HCT116 (cell line): ENCODE measurements at regions not wholly inside any gene's neighbourhood (a gene's known extent, or its start where the extent isn't known, plus 50 kb on each side); places are given as distances from the start of the nearest gene placed in this dataset.

Experiments
- ATAC-seq: fragments of 200-7000 bp; cut with Tn5 transposase; 2 replicates; pipeline ENCODE4 v1.9.1; 2020; ENCODE audit warnings: mild to moderate bottlenecking, moderate library complexity
- BruUV-seq: library from RNA; stranded (reverse); fragments of 400-500 nt; replicated peaks from 2 replicates; lab custom pipeline; 2021; lab: Mats Ljungman, UMichigan
- CTCF ChIA-PET: fragments of 300-600 bp; sonication (Branson Sonifier 250); formaldehyde crosslinking; loops from one replicate; lab custom pipeline; 2021; ENCODE audit warnings: antibody characterized with exemption; lab: Charles Lee
- POLR2A ChIA-PET: fragments of 300-600, 350-600 bp; sonication (Branson Sonifier 250); formaldehyde crosslinking; loops from one replicate; lab custom pipeline; 2021; ENCODE audit warnings: antibody characterized with exemption; lab: Charles Lee
- RAD21 ChIA-PET, 2 experiments: fragments of 300-600 bp; sonication (Branson Sonifier 250); formaldehyde crosslinking; loops; one replicate each; lab custom pipeline; 2023; ENCODE audit warnings: low total read pairs in 2 of 2; ENCODE audit not compliant: uncharacterized antibody in 2 of 2, unreplicated experiment in 2 of 2, low non-redundant PET in 1 of 2; lab: Charles Lee
- DNase-seq: peaks from one replicate; pipeline ENCODE4 v3.0.0-alpha.2; 2010; ENCODE audit warnings: low read depth, low spot score
- H2AFZ ChIP-seq: fragments of 200-600 bp; shearing (Covaris generic), sonication (generic); 2 replicates; pipeline ENCODE4 v1.6.1; 2017; ENCODE audit warnings: low read depth, mixed run types, mixed read lengths, antibody characterized with exemption, low read length; ENCODE audit not compliant: poor library complexity, severe bottlenecking
- H3K27ac ChIP-seq: 2 replicates; pipeline ENCODE4 v1.5.1; 2012; ENCODE audit warnings: low read depth, low read length
- H3K27me3 ChIP-seq: fragments of 200-600 bp; sonication (generic); 2 replicates; pipeline ENCODE4 v1.6.1; 2016; ENCODE audit warnings: mixed run types, low read length, mixed read lengths; ENCODE audit not compliant: insufficient read depth
- H3K36me3 ChIP-seq, 2 experiments: fragments of 200-500 bp in 1 of 2; fragments of 200-600 bp in 1 of 2; sonication (Bioruptor generic) in 1 of 2; sonication (generic) in 1 of 2; 2 replicates each; pipeline versions ENCODE4 v1.5.1 to v1.6.1; 2014 to 2016; ENCODE audit warnings: low read length in 2 of 2, inconsistent platforms in 1 of 2, mixed read lengths in 1 of 2, mixed run types in 1 of 2; ENCODE audit not compliant: insufficient read depth in 2 of 2, control insufficient read depth in 1 of 2
- H3K4me1 ChIP-seq, 2 experiments: fragments of 200-600 bp in 1 of 2; sonication (generic) in 1 of 2; 2 replicates each; pipeline versions ENCODE4 v1.5.1 to v1.6.1; 2012 to 2017; ENCODE audit warnings: low read length in 2 of 2, inconsistent platforms in 1 of 2, mild to moderate bottlenecking in 1 of 2, mixed read lengths in 1 of 2, mixed run types in 1 of 2, moderate library complexity in 1 of 2; ENCODE audit not compliant: insufficient read depth in 2 of 2, control insufficient read depth in 1 of 2
- H3K4me2 ChIP-seq: fragments of 200-600 bp; sonication (generic); 2 replicates; pipeline ENCODE4 v1.6.1; 2017; ENCODE audit warnings: mixed run types, low read length, mixed read lengths
- H3K4me3 ChIP-seq, 2 experiments: fragments of 200-600 bp in 1 of 2; sonication (generic) in 1 of 2; replicated peaks in 1 of 2; 2 replicates each; pipeline ENCODE4 v1.5.1; 2011 to 2016; ENCODE audit warnings: low read length in 2 of 2, control low read depth in 1 of 2, low read depth in 1 of 2, mild to moderate bottlenecking in 1 of 2, mixed read lengths in 1 of 2, mixed run types in 1 of 2
- H3K79me2 ChIP-seq: fragments of 200-600 bp; sonication (generic); 2 replicates; pipeline ENCODE4 v1.6.1; 2017; ENCODE audit warnings: mild to moderate bottlenecking, mixed run types, low read length, moderate library complexity, mixed read lengths; ENCODE audit not compliant: insufficient read depth
- H3K9ac ChIP-seq: fragments of 200-600 bp; sonication (generic); 2 replicates; pipeline ENCODE4 v1.6.1; 2016; ENCODE audit warnings: low read length, mixed read lengths
- H3K9me2 ChIP-seq: fragments of 200-600 bp; sonication (generic), shearing (Covaris generic); 2 replicates; pipeline ENCODE4 v1.6.1; 2017; ENCODE audit warnings: mixed run types, mild to moderate bottlenecking, moderate library complexity; ENCODE audit not compliant: insufficient read depth
- H3K9me3 ChIP-seq, 2 experiments: fragments of 200-500 bp in 1 of 2; fragments of 200-600 bp in 1 of 2; sonication (Bioruptor generic) in 1 of 2; sonication (generic) in 1 of 2; 2 replicates each; pipeline ENCODE4 v1.6.1; 2014 to 2017; ENCODE audit warnings: low read length in 2 of 2, mixed read lengths in 2 of 2, inconsistent platforms in 1 of 2, low read depth in 1 of 2, mild to moderate bottlenecking in 1 of 2, mixed run types in 1 of 2, moderate library complexity in 1 of 2; ENCODE audit not compliant: control insufficient read depth in 1 of 2, insufficient read depth in 1 of 2
- H4K20me1 ChIP-seq: fragments of 200-600 bp; sonication (generic), shearing (Covaris generic); 2 replicates; pipeline ENCODE4 v1.6.1; 2017; ENCODE audit warnings: mixed run types, mild to moderate bottlenecking, moderate library complexity; ENCODE audit not compliant: insufficient read depth
- CBX3 ChIP-seq: IDR thresholded peaks from 2 replicates; pipeline ENCODE4 v1.6.1; 2012; ENCODE audit warnings: low read depth
- EGR1 ChIP-seq: IDR thresholded peaks from 2 replicates; pipeline ENCODE4 v1.6.1; 2012; ENCODE audit warnings: low read depth
- EZH2 ChIP-seq: fragments of 200-600 bp; sonication (generic); IDR thresholded peaks from 2 replicates; pipeline ENCODE4 v1.6.1; 2017; ENCODE audit warnings: antibody characterized with exemption, mixed run types
- FOSL1 ChIP-seq: IDR thresholded peaks from 2 replicates; pipeline ENCODE4 v1.6.1; 2012; ENCODE audit warnings: low read depth
- POLR2A ChIP-seq: IDR thresholded peaks from 2 replicates; pipeline ENCODE4 v1.7.0; 2011; ENCODE audit warnings: borderline replicate concordance; ENCODE audit not compliant: insufficient read depth, insufficient read length; ENCODE audit errors: extremely low read depth
- POLR2AphosphoS5 ChIP-seq: IDR thresholded peaks from 2 replicates; pipeline ENCODE4 v1.6.1; 2011; ENCODE audit warnings: mild to moderate bottlenecking, low read depth, low read length, moderate library complexity
- REST ChIP-seq: IDR thresholded peaks from 2 replicates; pipeline ENCODE4 v1.6.1; 2012; ENCODE audit warnings: low read depth
- SIN3A ChIP-seq: IDR thresholded peaks from 2 replicates; pipeline ENCODE4 v1.6.1; 2012; ENCODE audit warnings: low read depth
- ZBTB33 ChIP-seq: IDR thresholded peaks from 2 replicates; pipeline ENCODE4 v1.6.1; 2011; ENCODE audit warnings: mild to moderate bottlenecking, low read length, moderate library complexity; ENCODE audit not compliant: insufficient replicate concordance; ENCODE audit errors: extremely low read depth
- ZFX ChIP-seq: fragments of 450-650 bp; IDR thresholded peaks from 2 replicates; pipeline ENCODE4 v1.6.1; 2017
- intact Hi-C: fragments of 100-400 bp; cut with micrococcal nuclease; formaldehyde crosslinking; loops from 2 replicates; pipeline ENCODE4 v1.10.0; 2022
- TF ChIP-seq, protein P1 (sequence below), 3 experiments: fragments of 200-600 bp in 1 of 3; sonication (generic) in 1 of 3; IDR thresholded peaks in 2 of 3; conservative IDR thresholded peaks in 1 of 3; 2 replicates each; pipeline ENCODE4 v1.5.1; 2012 to 2017; ENCODE audit warnings: low read depth in 2 of 3, low read length in 2 of 3, antibody characterized with exemption in 1 of 3, borderline replicate concordance in 1 of 3, control low read depth in 1 of 3, mild to moderate bottlenecking in 1 of 3, mixed read lengths in 1 of 3, mixed run types in 1 of 3, moderate library complexity in 1 of 3; ENCODE audit not compliant: insufficient read depth in 1 of 3

- Histone ChIP-seq H3K4me1 (no peaks in the 10 kb centered on the region), H3K27ac (no peak overlapping the region), H3K9me3 (no peaks in the 10 kb centered on the region)
- ATAC-seq = no peak
- RAD21 ChIA-PET = no interaction called here
- TF ChIP-seq CBX3 = no peak
- TF ChIP-seq POLR2AphosphoS5 = no peak
- TF ChIP-seq FOSL1 = no peak
- TF ChIP-seq, all 23 proteins: peak for 0
- no TSS peak for BruUV-seq
- intact Hi-C loops = no loop called here
- H3K4me2 ChIP-seq = no peak overlapping the region
- H3K4me3 ChIP-seq = no peak overlapping the region
- POLR2A ChIA-PET = no interaction called here
- no peak for DNase-seq
- no peak overlapping the region for H3K9ac ChIP-seq
- CTCF ChIA-PET = no interaction called here
- no peak overlapping the region for H2AFZ ChIP-seq
- no peaks in the 10 kb centered on the region for H3K79me2 ChIP-seq
- no peaks in the 10 kb centered on the region for H3K36me3 ChIP-seq
- H4K20me1 ChIP-seq = no peaks in the 10 kb centered on the region
- H3K27me3 ChIP-seq = no peaks in the 10 kb centered on the region
- H3K9me2 ChIP-seq = no peaks in the 10 kb centered on the region
Observed at GRCh38 chr4:153094435-153094834, 109.8 kb upstream of the TRIM2 start.

- Histone ChIP-seq H3K79me2 (no peaks in the 10 kb centered on the region), H3K9me3 (no peaks in the 10 kb centered on the region), H3K27me3 (no peaks in the 10 kb centered on the region), H3K9me2 (no peaks in the 10 kb centered on the region), H3K9ac (no peak overlapping the region), H3K36me3 (no peaks in the 10 kb centered on the region)
- ChIA-PET POLR2A (no interaction called here), CTCF (interaction anchor here (1.5 kb wide), 1 partner anchor 12 kb away, joined by 5 read pairs; no protein-coding TSS in a partner anchor)
- ATAC-seq = no peak; the same call in 1 of the 2 replicates
- no peak for TF ChIP-seq CBX3
- no peak for TF ChIP-seq POLR2A
- TF ChIP-seq, protein P1, sequence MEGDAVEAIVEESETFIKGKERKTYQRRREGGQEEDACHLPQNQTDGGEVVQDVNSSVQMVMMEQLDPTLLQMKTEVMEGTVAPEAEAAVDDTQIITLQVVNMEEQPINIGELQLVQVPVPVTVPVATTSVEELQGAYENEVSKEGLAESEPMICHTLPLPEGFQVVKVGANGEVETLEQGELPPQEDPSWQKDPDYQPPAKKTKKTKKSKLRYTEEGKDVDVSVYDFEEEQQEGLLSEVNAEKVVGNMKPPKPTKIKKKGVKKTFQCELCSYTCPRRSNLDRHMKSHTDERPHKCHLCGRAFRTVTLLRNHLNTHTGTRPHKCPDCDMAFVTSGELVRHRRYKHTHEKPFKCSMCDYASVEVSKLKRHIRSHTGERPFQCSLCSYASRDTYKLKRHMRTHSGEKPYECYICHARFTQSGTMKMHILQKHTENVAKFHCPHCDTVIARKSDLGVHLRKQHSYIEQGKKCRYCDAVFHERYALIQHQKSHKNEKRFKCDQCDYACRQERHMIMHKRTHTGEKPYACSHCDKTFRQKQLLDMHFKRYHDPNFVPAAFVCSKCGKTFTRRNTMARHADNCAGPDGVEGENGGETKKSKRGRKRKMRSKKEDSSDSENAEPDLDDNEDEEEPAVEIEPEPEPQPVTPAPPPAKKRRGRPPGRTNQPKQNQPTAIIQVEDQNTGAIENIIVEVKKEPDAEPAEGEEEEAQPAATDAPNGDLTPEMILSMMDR (IDR thresholded peaks at IDR 0.05 in 2 of 3, conservative IDR thresholded peaks at IDR 0.05 in 1 of 3; ENCODE audit: borderline replicate concordance in 1 of 3, insufficient read depth in 1 of 3, low read depth in 2 of 3, low read length in 2 of 3) = no peak
- no peak for TF ChIP-seq EGR1
- TF ChIP-seq POLR2AphosphoS5 = no peak
- no peak for TF ChIP-seq ZFX
- no peak for TF ChIP-seq REST
- TF ChIP-seq EZH2 = no peak
- no peak for TF ChIP-seq SIN3A
- no peak for TF ChIP-seq ZBTB33
- TF ChIP-seq, all 23 proteins: peak for 0
- no peak overlapping the region for H3K4me2 ChIP-seq
- RAD21 ChIA-PET = no interaction called here
- no peak overlapping the region for H2AFZ ChIP-seq
- no peak overlapping the region for H3K4me3 ChIP-seq
- no peaks in the 10 kb centered on the region for H4K20me1 ChIP-seq
- H3K27ac ChIP-seq = no peak overlapping the region
- BruUV-seq = no TSS peak
- no peaks in the 10 kb centered on the region for H3K4me1 ChIP-seq
- no peak for DNase-seq
- intact Hi-C loops = no loop called here
Observed at GRCh38 chr4:153095448-153096204, 108.6 kb upstream of the TRIM2 start.
